Choroid plexus epithelial cell (primary cell): ENCODE measurements at regions not wholly inside any gene's neighbourhood (a gene's known extent, or its start where the extent isn't known, plus 50 kb on each side); places are given as distances from the start of the nearest gene placed in this dataset.

Source experiments
- DNase-seq: peaks from one replicate; pipeline ENCODE4 v3.0.0-alpha.2; 2010; ENCODE audit warnings: low read depth
- H3K4me3 ChIP-seq: 2 replicates; pipeline ENCODE4 v1.5.1; 2011; ENCODE audit warnings: low read depth, mild to moderate bottlenecking, control low read depth, low read length, moderate library complexity
- CTCF ChIP-seq: conservative IDR thresholded peaks from 2 replicates; pipeline ENCODE4 v1.5.1; 2011; ENCODE audit warnings: low read depth, mild to moderate bottlenecking, control low read depth, inconsistent platforms, low read length, moderate library complexity

- no peak overlapping the region for H3K4me3 ChIP-seq
- no peak for TF ChIP-seq CTCF
- DNase-seq = no peak
Measured at GRCh38 chr2:228798458-228799207, 472.5 kb downstream of the PID1 start.

- TF ChIP-seq CTCF = no peak
- no peak for DNase-seq
- H3K4me3 ChIP-seq = no peak overlapping the region
Measured at GRCh38 chr2:228796386-228796785, 474.7 kb downstream of the PID1 start.

- TF ChIP-seq CTCF = no peak
Measured at GRCh38 chr2:228793116-228793515, 478.0 kb downstream of the PID1 start.

GRCh38 chr2:228786901-228787300 lies 484.2 kb downstream of the PID1 start:
- no peak for TF ChIP-seq CTCF
- no peak for DNase-seq

More at GRCh38 chr2:228793116-228793515, 478.0 kb downstream of the PID1 start:
- no peak overlapping the region for H3K4me3 ChIP-seq
- no peak for DNase-seq

GRCh38 chr2:228782281-228782680 lies 488.8 kb downstream of the PID1 start:
- H3K4me3 ChIP-seq = no peak overlapping the region
- TF ChIP-seq CTCF = no peak
- DNase-seq = no peak

More at GRCh38 chr2:228786901-228787300, 484.2 kb downstream of the PID1 start:
- no peak overlapping the region for H3K4me3 ChIP-seq

GRCh38 chr2:228777855-228778355 lies 493.2 kb downstream of the PID1 start:
- H3K4me3 ChIP-seq = no peak overlapping the region
- TF ChIP-seq CTCF = no peak
- DNase-seq = peak; percentile 12

GRCh38 chr2:228774548-228774947 lies 496.5 kb downstream of the PID1 start:
- DNase-seq = no peak
- no peak overlapping the region for H3K4me3 ChIP-seq
- TF ChIP-seq CTCF = no peak
